ENCODE measurements at regions not wholly inside any gene's neighbourhood (a gene's known extent, or its start where the extent isn't known, plus 50 kb on each side); places are given as distances from the start of the nearest gene placed in this dataset.
"Not testable (repeated sequence)": the region's sequence is repeated elsewhere in the genome, so short reads cannot be mapped to it uniquely, and the experiment has no call there.

GRCh38 chr3:27606537-27606936 lies 115.6 kb downstream of the EOMES start:
- DNase-seq (ENCODE audit: low spot score) = no peak
- Histone ChIP-seq H3K36me3 (no peaks in the 10 kb centered on the region), H3K27me3 (replicated peaks; ENCODE audit: insufficient read depth) (no peaks in the 10 kb centered on the region), H3K4me1 (replicated peaks) (no peaks in the 10 kb centered on the region), H3K4me3 (no peak overlapping the region), H3K27ac (no peak overlapping the region), H3K9me3 (no peaks in the 10 kb centered on the region)
- 89% methylated on average over 3 of the region's 3 CpGs for WGBS
- intact Hi-C loops (cut with DNase I) = no loop called here
- no peak for TF ChIP-seq POLR2A (IDR thresholded peaks at IDR 0.05)
- TF ChIP-seq POLR2AphosphoS5 (IDR thresholded peaks at IDR 0.05) = no peak
- TF ChIP-seq, protein P1, sequence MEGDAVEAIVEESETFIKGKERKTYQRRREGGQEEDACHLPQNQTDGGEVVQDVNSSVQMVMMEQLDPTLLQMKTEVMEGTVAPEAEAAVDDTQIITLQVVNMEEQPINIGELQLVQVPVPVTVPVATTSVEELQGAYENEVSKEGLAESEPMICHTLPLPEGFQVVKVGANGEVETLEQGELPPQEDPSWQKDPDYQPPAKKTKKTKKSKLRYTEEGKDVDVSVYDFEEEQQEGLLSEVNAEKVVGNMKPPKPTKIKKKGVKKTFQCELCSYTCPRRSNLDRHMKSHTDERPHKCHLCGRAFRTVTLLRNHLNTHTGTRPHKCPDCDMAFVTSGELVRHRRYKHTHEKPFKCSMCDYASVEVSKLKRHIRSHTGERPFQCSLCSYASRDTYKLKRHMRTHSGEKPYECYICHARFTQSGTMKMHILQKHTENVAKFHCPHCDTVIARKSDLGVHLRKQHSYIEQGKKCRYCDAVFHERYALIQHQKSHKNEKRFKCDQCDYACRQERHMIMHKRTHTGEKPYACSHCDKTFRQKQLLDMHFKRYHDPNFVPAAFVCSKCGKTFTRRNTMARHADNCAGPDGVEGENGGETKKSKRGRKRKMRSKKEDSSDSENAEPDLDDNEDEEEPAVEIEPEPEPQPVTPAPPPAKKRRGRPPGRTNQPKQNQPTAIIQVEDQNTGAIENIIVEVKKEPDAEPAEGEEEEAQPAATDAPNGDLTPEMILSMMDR (IDR thresholded peaks at IDR 0.05) = no peak

- H3K27ac ChIP-seq; H3K27me3 ChIP-seq (replicated peaks; ENCODE audit: insufficient read depth); H3K9me3 ChIP-seq; H3K36me3 ChIP-seq; H3K4me3 ChIP-seq; intact Hi-C loops (cut with DNase I); DNase-seq (ENCODE audit: low spot score); H3K4me1 ChIP-seq (replicated peaks): not testable (repeated sequence)
- 99% methylated on average over 3 of the region's 3 CpGs for WGBS
Measured at GRCh38 chr3:27601311-27601710, 117.1 kb upstream of the SLC4A7 start.

GRCh38 chr3:27599741-27600140 lies 115.6 kb upstream of the SLC4A7 start:
- H3K9me3 ChIP-seq; H3K4me3 ChIP-seq; H3K4me1 ChIP-seq (replicated peaks); DNase-seq (ENCODE audit: low spot score); H3K27me3 ChIP-seq (replicated peaks; ENCODE audit: insufficient read depth); H3K36me3 ChIP-seq; H3K27ac ChIP-seq: not testable (repeated sequence)
- intact Hi-C loops (cut with DNase I) = loop anchor here (10.0 kb wide), 1 partner anchor 115 kb away; the partner anchor contains the start of gene SLC4A7
- 90% methylated on average over 7 of the region's 7 CpGs for WGBS

DNA sequence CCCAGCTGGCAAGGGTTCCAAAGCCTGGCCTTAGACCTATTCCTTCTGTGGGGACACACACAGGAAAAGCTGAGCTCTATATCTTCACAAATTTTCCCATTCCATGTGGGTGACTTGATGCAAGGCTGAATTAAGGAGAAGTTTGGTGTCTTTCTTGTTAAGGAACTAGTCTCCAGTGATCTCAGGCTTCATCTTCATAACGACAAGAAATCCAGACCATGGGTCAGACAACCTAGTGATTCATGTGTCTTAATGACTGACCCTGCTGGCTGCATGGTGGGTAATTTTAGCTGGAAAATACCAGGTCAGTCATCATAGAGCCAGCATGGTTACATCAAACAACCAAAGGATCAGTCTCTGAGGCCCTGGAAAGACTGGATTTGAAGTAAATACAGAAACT lies 112.7 kb upstream of the SLC4A7 start:
- H3K36me3 ChIP-seq = no peaks in the 10 kb centered on the region
- intact Hi-C loops (cut with DNase I) = loop anchor here (10.0 kb wide), 1 partner anchor 112 kb away; the partner anchor contains the start of gene SLC4A7
- DNase-seq (ENCODE audit: low spot score) = no peak
- H3K4me1 ChIP-seq (replicated peaks) = no peaks in the 10 kb centered on the region
- TF ChIP-seq POLR2AphosphoS5 (IDR thresholded peaks at IDR 0.05) (no peak), POLR2A (IDR thresholded peaks at IDR 0.05) (no peak)
- TF ChIP-seq, protein P1 (IDR thresholded peaks at IDR 0.05) = no peak
- no peak overlapping the region for H3K4me3 ChIP-seq
- no peaks in the 10 kb centered on the region for H3K9me3 ChIP-seq
- H3K27ac ChIP-seq = no peak overlapping the region
- whole genome bisulfite sequencing = 67% methylated on average over 1 of the region's 1 CpG
- no peaks in the 10 kb centered on the region for H3K27me3 ChIP-seq (replicated peaks; ENCODE audit: insufficient read depth)

- H3K27me3 ChIP-seq (replicated peaks; ENCODE audit: insufficient read depth) = no peaks in the 10 kb centered on the region
- no peak for DNase-seq (ENCODE audit: low spot score)
- no peaks in the 10 kb centered on the region for H3K4me1 ChIP-seq (replicated peaks)
- no peaks in the 10 kb centered on the region for H3K9me3 ChIP-seq
- intact Hi-C loops (cut with DNase I) = loop anchor here (10.0 kb wide), 1 partner anchor 112 kb away; the partner anchor contains the start of gene SLC4A7
- TF ChIP-seq POLR2A (IDR thresholded peaks at IDR 0.05) (no peak), POLR2AphosphoS5 (IDR thresholded peaks at IDR 0.05) (no peak)
- TF ChIP-seq, protein P1 (IDR thresholded peaks at IDR 0.05) = no peak
- no peak overlapping the region for H3K27ac ChIP-seq
- H3K4me3 ChIP-seq = no peak overlapping the region
- WGBS = 6% methylated on average over 3 of the region's 3 CpGs
- no peaks in the 10 kb centered on the region for H3K36me3 ChIP-seq
Measured at GRCh38 chr3:27596334-27596841, 112.2 kb upstream of the SLC4A7 start.

GRCh38 chr3:27594096-27594690 lies 110.0 kb upstream of the SLC4A7 start:
- H3K4me1 ChIP-seq (replicated peaks) = no peaks in the 10 kb centered on the region
- DNase-seq (ENCODE audit: low spot score) = no peak
- 18% methylated on average over 1 of the region's 1 CpG for WGBS

More at GRCh38 chr3:27594096-27594690, 110.0 kb upstream of the SLC4A7 start:
- Histone ChIP-seq H3K27ac (no peak overlapping the region), H3K9me3 (no peaks in the 10 kb centered on the region), H3K27me3 (replicated peaks; ENCODE audit: insufficient read depth) (no peaks in the 10 kb centered on the region), H3K36me3 (no peaks in the 10 kb centered on the region), H3K4me3 (no peak overlapping the region)
- intact Hi-C loops (cut with DNase I) = loop anchor here (5.0 to 10.0 kb wide), 2 partner anchors 38 to 109 kb away; partner anchors contain the start of gene SLC4A7
- TF ChIP-seq, protein P1 (IDR thresholded peaks at IDR 0.05) = no peak
- no peak for TF ChIP-seq POLR2A (IDR thresholded peaks at IDR 0.05)
- TF ChIP-seq POLR2AphosphoS5 (IDR thresholded peaks at IDR 0.05) = no peak
